GM19239 (cell line): ENCODE measurements at regions not wholly inside any gene's neighbourhood (a gene's known extent, or its start where the extent isn't known, plus 50 kb on each side); places are given as distances from the start of the nearest gene placed in this dataset.
"Not testable (repeated sequence)": the region's sequence is repeated elsewhere in the genome, so short reads cannot be mapped to it uniquely, and the experiment has no call there.

Experiments
- DNase-seq: peaks from one replicate; pipeline ENCODE4 v3.0.0; 2011; ENCODE audit warnings: low spot score; ENCODE audit not compliant: insufficient read length
- FAIRE-seq: peaks from 2 replicates; lab custom pipeline; 2011; peaks lifted over from hg19 to GRCh38; lab: Jason Lieb, UNC

DNA sequence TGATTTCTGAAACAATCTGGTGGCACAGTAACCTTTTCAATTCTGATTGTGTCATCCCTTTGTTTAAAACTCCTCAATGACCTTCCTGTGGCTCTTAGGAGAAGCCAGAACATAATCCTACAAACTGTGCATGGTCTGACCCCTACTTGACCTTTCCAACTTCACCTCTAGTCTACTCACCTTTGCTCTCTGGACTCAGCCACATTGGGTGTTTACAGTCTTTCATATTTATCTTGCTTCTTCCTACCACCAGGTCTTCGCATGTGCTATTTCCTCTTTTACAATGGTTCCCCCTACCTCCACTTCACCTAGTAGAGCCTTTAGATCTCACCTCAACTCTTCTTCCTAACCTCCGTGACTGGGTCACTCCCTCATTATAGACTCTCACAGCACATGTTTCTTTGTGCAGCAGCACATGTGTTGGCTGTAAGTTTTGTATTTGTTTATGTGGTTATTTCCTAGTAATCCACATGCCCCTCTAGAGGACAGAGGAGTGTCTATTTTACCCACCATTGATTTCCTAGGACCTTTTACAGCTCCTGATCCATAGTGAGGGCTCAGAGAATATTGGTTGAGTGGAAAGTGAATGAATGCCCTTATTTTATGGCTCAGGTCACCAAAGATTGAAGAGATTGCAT, 320.8 kb upstream of the MEIS1 start:
- DNase-seq (no peak), FAIRE-seq (no peak)

DNA sequence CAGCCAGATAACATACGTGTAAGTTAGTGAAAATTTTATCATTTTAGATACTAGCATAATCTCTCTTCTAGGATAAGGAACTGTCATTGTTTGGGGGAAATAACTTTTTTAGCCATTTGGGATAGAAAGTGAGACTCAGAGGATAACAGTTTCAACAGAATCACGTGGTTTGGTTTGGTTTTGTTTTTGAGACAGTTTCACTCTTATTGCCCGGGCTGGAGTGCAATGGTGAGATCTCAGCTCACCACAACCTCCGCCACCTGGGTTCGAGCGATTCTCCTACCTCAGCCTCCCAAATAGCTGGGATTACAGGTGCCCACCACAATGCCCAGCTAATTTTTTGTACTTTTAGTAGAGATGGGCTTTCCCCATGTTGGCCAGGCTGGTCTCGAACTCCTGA, 323.2 kb upstream of the MEIS1 start:
- no peak for FAIRE-seq

DNA sequence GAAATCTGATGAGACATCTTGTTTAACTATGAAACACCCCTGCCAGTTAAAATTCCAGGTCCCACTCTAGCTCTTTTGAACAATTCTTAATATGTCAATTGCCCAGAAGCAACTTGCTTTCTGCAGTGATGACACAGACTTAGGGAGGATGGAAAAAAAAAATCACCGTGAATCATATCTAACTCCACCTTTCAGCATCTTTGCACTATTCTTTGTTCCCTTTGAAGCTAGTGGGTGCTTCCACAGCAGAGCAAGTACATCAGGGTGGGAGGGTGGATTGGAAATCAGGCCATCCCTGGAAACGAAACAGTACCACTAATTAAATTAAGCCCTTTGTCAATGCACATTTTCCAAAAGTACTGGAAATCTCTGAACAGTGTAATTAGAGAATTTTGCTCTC, 324.3 kb upstream of the MEIS1 start:
- FAIRE-seq (no peak), DNase-seq (no peak)

More for the DNA sequence above, 323.2 kb upstream of the MEIS1 start:
- DNase-seq: no peak

DNA sequence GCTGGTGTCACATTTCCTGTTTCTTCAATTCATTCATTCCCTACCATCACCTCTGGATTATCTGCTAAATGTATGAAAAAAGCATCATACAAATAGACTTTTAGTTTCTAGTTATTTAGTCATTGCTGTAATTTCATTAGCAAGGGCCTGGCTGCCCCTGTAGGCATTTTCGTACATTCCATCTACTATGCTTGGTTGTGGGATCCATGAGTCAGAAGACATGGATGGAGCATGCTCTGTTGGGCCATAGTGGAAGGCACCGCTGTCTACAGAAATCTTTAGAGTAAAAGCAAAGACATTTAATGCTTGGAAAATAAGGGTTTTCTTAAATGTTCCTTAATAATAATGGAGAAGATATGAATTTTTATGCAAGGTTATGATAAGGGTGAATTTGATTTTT, 324.8 kb upstream of the MEIS1 start:
- DNase-seq (no peak), FAIRE-seq (no peak)

DNA sequence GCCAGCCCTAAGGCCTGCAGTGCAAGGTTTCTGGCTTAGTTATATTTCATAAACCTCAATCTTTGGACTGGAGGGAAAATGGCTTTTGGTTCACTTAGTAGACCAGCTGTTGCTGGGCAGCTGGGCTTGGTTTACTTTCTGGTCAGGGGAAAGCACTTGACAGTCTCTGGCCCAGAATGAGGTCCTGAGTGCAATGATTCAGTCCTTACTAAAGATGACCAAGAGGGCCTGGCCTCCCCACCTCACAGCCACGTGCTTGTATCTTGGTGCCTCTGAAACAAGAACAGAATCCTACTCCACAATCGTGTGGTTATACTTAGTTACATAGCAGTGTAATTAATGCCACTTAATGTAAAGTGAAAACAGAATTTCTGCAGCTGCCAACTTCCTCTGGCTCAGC, 325.5 kb upstream of the MEIS1 start:
- DNase-seq (no peak), FAIRE-seq (no peak)

DNA sequence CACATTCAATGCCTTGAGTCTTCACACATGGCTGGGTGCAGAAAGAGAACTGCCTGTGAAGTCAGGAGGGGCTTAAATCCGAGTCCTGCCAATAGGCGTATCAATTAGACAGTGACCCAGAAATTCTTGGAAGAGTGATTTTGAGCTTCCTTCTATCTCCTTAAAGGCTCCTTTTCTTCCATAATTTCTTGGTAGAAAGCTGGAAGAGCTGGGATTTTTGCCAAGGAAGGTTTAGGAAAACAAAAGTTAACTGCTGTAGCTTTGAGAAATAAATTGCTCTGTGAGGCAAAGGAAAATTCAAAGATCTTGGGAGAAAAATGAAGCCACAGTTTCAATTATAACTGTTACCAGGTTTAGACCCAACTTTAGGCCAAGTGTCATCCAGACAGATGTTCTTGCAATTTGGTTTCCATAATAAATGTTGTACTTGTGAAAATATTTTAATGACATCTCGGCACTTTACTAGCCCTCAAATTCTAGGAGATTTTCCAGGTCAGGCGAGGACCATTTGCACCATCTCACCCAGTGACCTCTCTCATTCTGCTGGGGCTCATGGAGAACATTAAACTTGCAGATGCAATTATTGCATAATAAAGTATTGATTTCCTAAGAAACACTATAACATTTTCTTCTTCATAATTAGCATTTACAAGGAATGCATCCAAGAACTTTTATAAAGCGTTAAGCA, 329.7 kb upstream of the MEIS1 start:
- FAIRE-seq (no peak), DNase-seq (no peak)

DNA sequence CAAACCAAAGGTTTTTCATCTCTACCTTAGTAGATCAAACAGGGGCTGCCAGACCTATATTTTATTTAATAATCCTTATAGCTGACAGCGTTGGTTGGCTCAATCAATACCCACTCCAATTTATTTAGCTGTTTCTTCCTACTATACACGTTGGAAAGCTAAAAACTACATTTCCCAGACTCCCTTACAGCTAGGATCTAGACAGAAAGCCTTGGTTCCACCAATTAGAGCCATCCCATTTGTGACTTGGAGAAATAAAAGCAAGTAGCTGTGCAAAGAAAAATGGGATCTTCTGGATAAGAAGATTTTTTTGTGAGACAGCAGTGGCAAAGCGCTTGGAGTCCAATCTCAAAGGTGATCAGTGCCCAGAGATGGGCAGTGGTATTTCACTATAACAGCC, 331.3 kb upstream of the MEIS1 start:
- DNase-seq: no peak
- no peak for FAIRE-seq

DNA sequence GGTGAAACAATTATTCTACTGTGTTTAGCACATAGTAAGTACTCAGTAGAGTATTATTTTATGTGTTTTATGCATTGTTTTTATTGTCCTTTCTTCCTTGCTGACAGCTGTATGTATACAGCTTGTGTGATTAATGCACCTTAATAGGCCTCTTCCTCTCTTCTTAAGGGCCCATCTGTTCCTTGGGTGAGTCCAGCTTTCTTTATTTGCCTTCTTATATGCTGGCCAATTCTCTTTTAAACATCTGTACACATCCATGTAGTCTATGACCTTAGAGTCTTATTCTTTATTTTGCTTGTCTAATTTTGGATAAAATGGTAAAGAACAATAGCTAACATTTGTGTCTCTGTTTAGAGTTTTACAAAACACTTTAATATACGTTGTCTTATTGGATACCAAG, 333.7 kb upstream of the MEIS1 start:
- FAIRE-seq (no peak), DNase-seq (no peak)

DNA sequence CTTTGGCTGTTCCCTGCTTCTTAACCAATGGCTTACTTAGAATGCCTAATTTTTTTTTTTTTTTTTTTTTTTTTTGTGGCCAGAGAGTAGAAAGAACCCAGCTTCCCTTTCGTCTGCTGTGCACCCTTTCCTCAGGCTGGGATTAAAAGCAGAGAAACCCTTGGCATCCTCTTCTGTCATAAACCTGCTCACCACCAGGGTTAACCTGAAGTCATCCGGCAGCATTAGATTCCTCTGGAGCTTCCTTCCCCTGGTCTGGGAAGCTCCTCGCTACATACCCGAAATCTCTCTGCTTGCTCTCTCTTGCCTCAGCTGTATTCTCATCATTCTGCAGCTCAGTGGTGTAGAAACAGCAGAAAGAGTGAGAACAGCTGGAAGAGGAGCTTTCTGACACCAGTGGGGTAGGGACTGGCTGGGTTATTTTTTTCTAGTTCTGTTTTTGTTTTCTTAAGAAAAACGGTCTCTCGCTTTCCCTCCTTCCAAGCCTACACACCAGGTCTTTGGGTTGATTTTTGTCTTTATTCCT, 339.0 kb upstream of the MEIS1 start:
- DNase-seq (no peak), FAIRE-seq (no peak)

DNA sequence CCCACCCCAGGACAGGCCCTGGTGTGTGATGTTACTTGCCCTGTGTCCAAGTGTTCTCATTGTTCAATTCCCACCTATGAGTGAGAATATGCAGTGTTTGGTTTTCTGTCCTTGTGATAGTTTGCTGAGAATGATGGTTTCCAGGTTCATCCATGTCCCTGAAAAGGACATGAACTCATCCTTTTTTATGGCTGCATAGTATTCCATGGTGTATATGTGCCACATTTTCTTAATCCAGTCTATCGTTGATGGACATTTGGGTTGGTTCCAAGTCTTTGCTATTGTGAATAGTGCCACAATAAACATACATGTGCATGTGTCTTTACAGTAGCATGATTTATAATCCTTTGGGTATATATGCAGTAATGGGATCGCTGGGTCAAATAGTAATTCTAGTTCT, 340.2 kb upstream of the MEIS1 start:
- FAIRE-seq, DNase-seq: not testable (repeated sequence)

DNA sequence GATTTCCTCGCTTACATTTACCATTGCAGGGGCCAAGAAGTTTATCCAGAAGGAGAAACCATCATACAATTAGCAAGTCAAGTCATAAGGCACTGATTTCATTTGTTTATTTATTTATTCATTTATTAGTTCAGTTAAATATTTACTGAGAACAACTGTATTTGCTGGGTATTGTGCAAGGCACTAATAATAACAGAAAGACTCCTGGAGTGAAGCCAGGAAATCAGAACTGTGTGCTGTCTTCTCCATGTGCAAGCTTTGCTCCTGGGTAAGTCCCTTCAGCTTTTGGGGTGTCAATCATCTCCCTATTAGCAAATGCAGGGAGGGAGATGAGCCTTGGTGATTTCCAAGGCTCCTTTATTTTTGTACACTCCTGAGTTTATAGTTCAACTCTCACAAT, 341.6 kb upstream of the MEIS1 start:
- FAIRE-seq: no peak

DNA sequence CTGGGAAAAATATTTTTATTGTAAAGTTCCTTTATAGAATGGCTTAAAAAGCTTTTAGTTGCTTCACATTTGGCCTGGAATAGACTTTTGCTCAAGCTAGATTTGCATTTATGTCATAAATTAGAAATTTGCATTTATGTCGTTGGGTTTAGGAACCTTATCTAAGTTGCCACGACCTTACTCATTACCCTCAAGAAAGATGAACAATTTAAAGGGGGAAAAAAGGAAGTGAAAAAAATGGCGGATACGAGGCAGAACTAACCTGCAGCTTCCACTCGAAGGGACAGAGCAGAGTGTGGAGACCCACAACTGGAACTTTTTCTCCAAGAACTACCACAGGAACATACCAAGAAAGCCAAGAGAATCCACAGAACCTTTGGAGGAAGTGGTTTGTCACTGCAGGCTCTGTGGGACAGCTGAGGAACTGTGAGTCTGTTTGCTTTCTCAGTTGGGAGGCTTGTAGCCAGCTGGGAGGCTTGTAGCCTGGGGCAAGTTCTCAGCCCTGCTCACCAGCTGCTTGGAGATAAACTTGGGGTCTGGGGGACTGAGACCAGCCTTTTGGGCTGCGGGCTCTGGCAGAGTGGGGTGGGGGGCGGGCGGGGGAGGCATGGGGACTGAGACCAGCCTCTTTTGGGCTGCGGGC, 349.9 kb upstream of the MEIS1 start:
- DNase-seq: no peak
- FAIRE-seq: no peak

More for the DNA sequence above, 341.6 kb upstream of the MEIS1 start:
- no peak for DNase-seq

DNA sequence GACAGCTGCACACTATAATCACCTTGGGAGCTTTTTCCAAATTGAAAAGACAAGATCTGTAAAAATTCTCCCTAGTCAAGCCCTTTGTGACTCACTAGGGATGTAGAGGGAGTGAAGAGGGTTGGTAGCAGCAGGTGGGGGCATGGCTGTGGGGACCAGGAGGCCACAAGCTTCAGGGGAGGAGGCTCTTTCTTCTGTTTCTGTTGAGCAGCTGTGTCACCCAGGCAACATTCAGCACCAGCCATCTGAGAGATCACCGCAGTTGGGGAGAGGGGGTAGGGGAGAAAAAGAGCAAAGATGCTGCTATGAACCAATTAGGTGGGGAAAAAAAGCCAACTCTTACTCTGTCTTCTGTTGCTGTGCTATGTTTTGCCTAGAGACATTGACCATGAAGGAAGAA, 352.3 kb upstream of the MEIS1 start:
- DNase-seq: no peak

DNA sequence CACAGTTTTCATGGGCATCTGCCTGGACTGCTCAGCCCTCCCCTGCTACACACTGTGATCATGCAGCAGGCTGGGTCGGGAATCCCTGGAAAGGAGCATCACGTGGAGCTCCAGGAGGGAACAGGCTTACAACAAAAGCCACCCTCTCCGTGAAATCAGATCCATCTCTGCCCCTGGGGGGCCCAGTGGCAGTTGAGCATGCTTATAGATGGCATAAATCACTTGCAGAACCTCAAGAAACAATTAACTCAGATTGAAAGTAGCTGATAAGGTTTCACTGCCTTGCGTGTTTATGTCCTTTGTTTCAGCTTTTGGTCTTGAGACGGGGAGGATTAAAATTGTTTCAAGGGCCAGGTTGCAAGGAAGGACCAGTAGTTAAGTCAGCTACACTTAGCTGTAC, 354.8 kb upstream of the MEIS1 start:
- FAIRE-seq: no peak
- DNase-seq: no peak

More for the DNA sequence above, 352.3 kb upstream of the MEIS1 start:
- no peak for FAIRE-seq

DNA sequence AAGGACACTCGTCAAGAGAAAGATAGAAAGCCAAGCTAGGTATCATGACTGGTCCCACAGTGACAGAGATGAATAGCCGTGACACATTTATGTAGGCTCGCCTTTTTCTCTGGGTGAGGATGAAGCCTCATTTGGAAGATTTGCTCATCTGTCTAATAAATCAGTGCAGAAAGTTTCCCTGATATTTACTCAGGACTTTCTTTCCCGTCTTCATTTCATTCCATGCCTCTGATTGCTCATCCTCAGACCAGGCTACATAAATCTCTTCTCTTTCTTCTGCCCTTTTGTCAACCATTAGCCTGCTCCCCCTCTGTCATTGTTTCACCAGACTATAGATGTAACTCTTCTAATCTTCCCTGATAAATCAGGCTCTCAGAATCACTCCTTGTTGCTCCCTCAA, 361.8 kb upstream of the MEIS1 start:
- DNase-seq: no peak
- no peak for FAIRE-seq

DNA sequence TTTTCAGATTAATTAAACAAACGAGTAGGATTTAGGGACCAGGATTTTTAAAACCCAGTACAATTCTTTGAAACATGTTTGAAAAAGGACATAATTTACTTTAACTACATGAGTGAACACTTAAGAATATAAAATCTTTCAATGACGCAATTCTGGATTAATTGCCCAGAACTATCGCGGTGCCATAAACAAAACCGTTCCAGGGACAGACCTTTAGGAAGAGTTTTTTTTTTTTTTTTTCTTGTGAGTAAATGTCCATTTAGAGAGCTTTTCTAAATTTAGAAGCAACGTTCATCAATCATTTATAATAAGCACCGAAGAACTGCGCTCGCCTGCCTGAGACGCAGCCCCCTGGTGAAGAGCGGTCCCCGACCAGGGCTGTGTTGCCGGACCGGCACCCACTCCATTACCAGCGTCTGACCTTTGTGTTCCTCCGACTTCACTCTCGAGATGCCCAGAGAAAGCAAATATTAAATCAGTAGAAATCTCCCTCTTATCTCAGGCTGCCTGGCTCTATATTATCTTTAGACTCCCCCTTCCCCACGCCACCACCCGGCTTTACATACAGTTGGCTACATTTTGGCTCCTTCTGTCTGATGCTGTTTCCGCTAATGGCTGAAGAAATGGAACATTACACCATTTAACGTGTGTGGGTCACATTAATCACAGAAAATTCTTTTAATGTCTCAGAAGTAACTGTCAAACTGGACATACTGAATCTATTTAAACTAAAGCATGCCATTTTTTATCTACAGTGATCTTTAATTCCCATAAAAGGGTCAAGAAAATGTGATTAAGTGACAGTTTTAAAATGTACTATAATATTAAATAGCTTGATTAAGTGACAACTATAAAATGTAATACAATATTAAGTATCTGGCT, 364.0 kb upstream of the MEIS1 start:
- FAIRE-seq (no peak), DNase-seq (no peak)

DNA sequence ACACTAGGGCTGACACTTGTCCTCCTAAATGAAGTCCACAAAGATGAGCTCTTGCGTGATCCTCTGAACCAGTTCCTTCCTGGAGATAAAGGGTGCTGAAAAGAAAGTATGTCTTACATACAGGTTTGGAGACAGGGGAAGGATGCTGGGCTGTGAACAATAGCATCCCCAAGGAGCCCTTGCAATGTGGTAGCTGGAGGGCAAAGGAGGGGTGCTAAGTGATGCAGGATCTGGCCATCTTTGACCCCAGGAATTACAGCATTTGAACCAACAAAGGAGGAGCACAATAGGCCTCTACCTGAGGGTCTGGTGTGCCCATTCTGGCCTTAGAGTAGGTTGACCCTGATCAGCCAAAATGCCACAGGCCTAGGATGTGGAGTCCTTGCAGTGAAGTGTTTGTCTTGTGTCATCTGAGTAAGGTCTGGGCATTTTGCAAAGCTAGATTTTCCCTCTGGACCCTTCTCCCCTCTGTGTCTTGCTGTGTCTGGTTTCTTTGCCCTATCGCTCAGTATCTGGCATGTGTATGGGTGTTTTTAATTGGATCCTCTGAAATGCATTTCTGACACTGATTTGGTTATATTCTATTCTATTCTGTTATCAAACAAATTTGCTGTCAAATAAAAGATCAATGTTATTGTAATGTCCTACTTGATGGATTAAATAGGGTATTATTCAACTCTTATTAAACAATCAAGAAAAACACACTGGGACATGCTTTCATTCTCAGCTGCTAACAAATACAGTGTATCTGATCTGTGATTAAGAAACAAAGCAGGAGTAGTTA, 364.8 kb upstream of the MEIS1 start:
- FAIRE-seq (no peak), DNase-seq (no peak)

DNA sequence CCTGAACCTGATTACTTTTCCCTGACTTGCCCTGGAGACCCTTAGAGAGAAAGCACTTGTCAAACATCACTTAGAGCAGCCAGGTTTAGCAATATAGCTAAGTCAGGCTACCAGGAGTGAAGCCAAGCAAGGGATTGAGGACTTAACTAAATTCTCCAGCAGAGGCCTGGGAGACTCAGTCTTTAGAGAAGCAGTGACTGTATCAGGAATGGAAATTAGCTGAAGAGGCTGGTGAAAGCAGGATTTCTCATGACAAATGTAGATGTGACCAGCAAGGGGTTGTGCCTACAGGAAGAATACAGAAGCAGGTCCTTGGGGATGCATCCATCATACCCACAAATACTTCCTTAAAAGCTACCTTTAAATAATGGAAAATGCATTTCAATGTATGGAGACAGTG, 368.9 kb upstream of the MEIS1 start:
- DNase-seq (no peak), FAIRE-seq (no peak)

DNA sequence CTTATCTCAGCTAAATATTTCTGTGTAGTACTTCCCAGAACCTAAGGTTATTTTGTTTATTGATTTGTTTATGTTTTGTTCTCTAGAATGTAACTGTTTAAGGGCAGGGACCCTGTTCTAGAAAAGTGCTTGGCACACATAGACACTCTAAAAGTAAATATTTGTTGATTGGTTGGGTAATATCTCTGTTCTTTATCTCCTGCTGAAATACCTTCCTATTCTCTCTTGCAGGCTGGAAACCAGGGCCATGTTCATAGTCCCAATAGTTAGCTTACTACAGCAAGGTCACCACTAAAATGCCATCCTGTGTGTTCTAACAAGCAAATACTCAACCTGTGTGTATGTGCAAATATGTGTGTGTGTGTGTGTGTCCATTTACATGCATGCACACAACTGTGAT, 375.6 kb upstream of the MEIS1 start:
- FAIRE-seq (no peak), DNase-seq (no peak)

DNA sequence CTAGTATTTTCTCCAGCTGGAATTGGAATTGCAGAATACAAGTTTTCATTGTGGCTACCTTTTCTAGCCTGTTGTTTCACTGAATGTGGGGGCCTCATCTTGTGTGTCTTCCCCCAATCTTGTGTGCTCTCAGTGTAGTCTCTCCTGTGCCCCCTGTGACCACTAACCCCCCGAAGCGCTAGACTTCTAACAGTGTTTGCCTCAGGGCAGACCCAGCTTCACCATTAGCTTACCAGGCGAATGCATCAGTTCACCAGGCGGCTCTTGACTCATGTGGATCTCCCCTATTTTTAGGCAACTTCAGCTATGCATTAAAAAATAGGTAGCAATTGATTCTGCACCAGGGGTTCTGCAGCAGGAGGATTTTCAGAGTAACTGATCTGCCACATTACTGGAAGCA, 376.2 kb upstream of the MEIS1 start:
- FAIRE-seq (no peak), DNase-seq (no peak)
